ENCODE measurements at regions not wholly inside any gene's neighbourhood (a gene's known extent, or its start where the extent isn't known, plus 50 kb on each side); places are given as distances from the start of the nearest gene placed in this dataset.

DNA sequence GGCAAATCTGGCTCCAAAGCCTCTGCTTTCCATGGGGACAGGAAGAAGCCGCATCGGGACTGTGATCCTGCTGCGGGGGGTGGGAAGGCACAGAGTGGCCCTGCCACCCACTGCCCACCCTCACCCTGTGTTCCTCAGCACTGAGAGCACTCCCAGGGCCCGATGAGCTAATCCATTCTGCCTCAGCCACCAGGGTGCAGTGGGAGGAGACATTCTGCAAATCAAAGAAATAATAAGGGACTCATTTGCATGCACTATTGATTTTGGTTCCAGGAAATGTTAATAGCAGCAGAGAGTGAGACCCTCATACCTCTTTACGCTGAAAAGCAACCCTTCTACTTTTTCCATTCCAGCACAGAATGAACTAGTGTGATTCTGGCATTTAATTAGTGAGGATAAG lies 572.8 kb downstream of the INHBA start:
- no peak overlapping the region for H3K4me3 ChIP-seq (replicated peaks; ENCODE audit: low read depth, low read length)
- no peak for TF ChIP-seq CTCF (IDR thresholded peaks at IDR 0.05; ENCODE audit: low read depth, low read length, missing control alignments)
- no peak for DNase-seq (ENCODE audit: extremely low read depth, low read depth)

DNA sequence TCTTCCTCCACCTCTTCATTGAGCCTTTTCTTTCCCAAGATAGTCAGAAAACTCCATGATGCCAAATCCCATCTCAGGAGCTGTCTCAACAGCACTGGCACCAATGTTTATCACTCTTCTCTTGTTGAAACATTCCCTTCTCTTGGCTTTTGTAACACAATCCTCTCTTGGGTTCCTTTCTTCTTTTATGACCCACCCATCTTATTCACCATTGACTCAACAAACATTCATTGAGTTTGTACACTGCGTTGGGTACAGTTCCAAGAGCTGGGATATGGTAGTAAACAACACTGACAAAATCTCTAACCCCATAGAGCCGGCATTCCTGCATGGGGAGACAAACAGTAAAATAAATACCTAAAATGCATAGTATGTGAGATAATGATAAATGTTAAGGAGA lies 577.5 kb downstream of the INHBA start:
- DNase-seq (ENCODE audit: extremely low read depth, low read depth) = no peak
- TF ChIP-seq CTCF (IDR thresholded peaks at IDR 0.05; ENCODE audit: low read depth, low read length, missing control alignments) = no peak
- no peak overlapping the region for H3K4me3 ChIP-seq (replicated peaks; ENCODE audit: low read depth, low read length)

- DNase-seq (ENCODE audit: extremely low read depth, low read depth) = no peak
- TF ChIP-seq CTCF (IDR thresholded peaks at IDR 0.05; ENCODE audit: low read depth, low read length, missing control alignments) = no peak
- H3K4me3 ChIP-seq (replicated peaks; ENCODE audit: low read depth, low read length) = no peak overlapping the region
These were observed 580.5 kb downstream of the INHBA start for GRCh38 chr7:41122256-41122987.

- TF ChIP-seq CTCF (IDR thresholded peaks at IDR 0.05; ENCODE audit: low read depth, low read length, missing control alignments) = no peak
- no peak overlapping the region for H3K4me3 ChIP-seq (replicated peaks; ENCODE audit: low read depth, low read length)
- no peak for DNase-seq (ENCODE audit: extremely low read depth, low read depth)
These were observed 581.7 kb downstream of the INHBA start for GRCh38 chr7:41121228-41121627.

DNA sequence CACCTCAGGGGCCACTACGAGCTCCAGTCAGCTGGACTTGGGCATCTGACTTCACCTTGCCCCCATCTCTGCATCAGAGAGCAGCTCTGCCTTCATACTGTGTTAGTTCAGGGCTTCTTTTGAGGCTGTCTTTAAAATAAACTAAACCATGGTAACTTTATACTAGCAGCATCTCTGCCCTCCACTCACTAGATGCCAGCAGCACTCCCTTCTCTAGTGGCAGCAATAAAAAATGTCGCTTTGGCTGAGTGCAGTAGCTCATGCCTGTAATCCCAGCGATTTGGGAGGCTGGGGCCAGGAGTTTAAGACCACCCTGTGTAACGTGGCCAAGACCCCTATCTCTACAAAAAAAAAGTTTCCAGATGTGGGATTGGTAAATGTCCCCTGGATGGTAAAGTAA lies 584.4 kb downstream of the INHBA start:
- no peak overlapping the region for H3K4me3 ChIP-seq (replicated peaks; ENCODE audit: low read depth, low read length)
- DNase-seq (ENCODE audit: extremely low read depth, low read depth) = no peak
- TF ChIP-seq CTCF (IDR thresholded peaks at IDR 0.05; ENCODE audit: low read depth, low read length, missing control alignments) = no peak

- TF ChIP-seq CTCF (IDR thresholded peaks at IDR 0.05; ENCODE audit: low read depth, low read length, missing control alignments) = no peak
- H3K4me3 ChIP-seq (replicated peaks; ENCODE audit: low read depth, low read length) = no peak overlapping the region
- DNase-seq (ENCODE audit: extremely low read depth, low read depth) = no peak
These were observed 585.5 kb downstream of the INHBA start for GRCh38 chr7:41117431-41117830.

GRCh38 chr7:41116817-41117216 lies 586.1 kb downstream of the INHBA start:
- no peak for TF ChIP-seq CTCF (IDR thresholded peaks at IDR 0.05; ENCODE audit: low read depth, low read length, missing control alignments)
- no peak for DNase-seq (ENCODE audit: extremely low read depth, low read depth)
- no peak overlapping the region for H3K4me3 ChIP-seq (replicated peaks; ENCODE audit: low read depth, low read length)

Measured in HFF-Myc (cell line).